A549 (cell line): ENCODE measurements at regions not wholly inside any gene's neighbourhood (a gene's known extent, or its start where the extent isn't known, plus 50 kb on each side); places are given as distances from the start of the nearest gene placed in this dataset.

Experiments
- CHD4 ChIP-seq: fragments of 200-600 bp; sonication (generic); IDR thresholded peaks from 2 replicates; pipeline ENCODE4 v1.6.1; 2016; ENCODE audit warnings: antibody characterized with exemption, mild to moderate bottlenecking, borderline replicate concordance
- EHMT2 ChIP-seq: fragments of 200-600 bp; sonication (generic); IDR thresholded peaks from 2 replicates; pipeline ENCODE4 v1.6.1; 2016; ENCODE audit warnings: antibody characterized with exemption, low read depth, mild to moderate bottlenecking, moderate library complexity
- JUN ChIP-seq, 2 experiments: fragments of >200 bp; sonication (Bioruptor Twin); formaldehyde crosslinking; IDR thresholded peaks; 2 replicates in 1 of 2; 3 replicates in 1 of 2; pipeline ENCODE4 v1.6.1; 2016 to 2017
- MAFK ChIP-seq: fragments of 450-650 bp; IDR thresholded peaks from 2 replicates; pipeline ENCODE4 v1.6.1; 2014; ENCODE audit not compliant: partially characterized antibody
- MYC ChIP-seq: IDR thresholded peaks from 2 replicates; pipeline ENCODE4 v1.6.1; 2012; ENCODE audit warnings: mild to moderate bottlenecking, inconsistent platforms, low read length, improper control_type of control experiment, borderline replicate concordance
- POLR2A ChIP-seq: IDR thresholded peaks from 2 replicates; pipeline ENCODE4 v1.6.1; 2012; ENCODE audit warnings: mild to moderate bottlenecking, low read length
- RFX5 ChIP-seq: fragments of 450-650 bp; IDR thresholded peaks from 2 replicates; pipeline ENCODE4 v1.7.1; 2014; ENCODE audit warnings: antibody characterized with exemption, mild to moderate bottlenecking, moderate library complexity
- RNF2 ChIP-seq: fragments of 200-600 bp; sonication (generic); IDR thresholded peaks from 2 replicates; pipeline ENCODE4 v1.6.1; 2016; ENCODE audit warnings: low read depth, mild to moderate bottlenecking, antibody characterized with exemption, moderate library complexity, borderline replicate concordance
- TF ChIP-seq, protein P1 (sequence below): fragments of >200 bp; sonication (Bioruptor Twin); formaldehyde crosslinking; IDR thresholded peaks from 3 replicates; pipeline ENCODE4 v1.5.1; 2016

DNA sequence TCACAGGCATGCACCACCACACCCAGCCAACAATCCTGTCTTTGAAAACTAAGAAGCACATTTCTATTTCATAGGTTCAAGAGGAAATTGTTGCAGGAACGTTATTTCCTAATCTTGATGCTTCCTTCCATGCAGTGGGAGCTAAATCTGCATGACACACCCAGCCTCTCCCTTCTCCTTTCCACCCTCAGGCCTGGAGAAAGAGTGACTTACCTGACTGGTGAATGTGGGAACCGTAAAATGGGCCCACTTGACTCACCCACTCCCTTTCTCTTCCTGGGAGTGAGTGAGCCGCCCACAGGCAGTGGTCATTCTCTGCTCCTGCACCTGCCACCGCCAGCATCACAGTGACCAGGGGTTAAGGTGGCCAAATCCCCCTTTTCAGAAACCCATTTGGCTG is 78.2 kb downstream of the C9orf50 start:
- TF ChIP-seq, protein P1, sequence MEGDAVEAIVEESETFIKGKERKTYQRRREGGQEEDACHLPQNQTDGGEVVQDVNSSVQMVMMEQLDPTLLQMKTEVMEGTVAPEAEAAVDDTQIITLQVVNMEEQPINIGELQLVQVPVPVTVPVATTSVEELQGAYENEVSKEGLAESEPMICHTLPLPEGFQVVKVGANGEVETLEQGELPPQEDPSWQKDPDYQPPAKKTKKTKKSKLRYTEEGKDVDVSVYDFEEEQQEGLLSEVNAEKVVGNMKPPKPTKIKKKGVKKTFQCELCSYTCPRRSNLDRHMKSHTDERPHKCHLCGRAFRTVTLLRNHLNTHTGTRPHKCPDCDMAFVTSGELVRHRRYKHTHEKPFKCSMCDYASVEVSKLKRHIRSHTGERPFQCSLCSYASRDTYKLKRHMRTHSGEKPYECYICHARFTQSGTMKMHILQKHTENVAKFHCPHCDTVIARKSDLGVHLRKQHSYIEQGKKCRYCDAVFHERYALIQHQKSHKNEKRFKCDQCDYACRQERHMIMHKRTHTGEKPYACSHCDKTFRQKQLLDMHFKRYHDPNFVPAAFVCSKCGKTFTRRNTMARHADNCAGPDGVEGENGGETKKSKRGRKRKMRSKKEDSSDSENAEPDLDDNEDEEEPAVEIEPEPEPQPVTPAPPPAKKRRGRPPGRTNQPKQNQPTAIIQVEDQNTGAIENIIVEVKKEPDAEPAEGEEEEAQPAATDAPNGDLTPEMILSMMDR: no peak
- TF ChIP-seq MAFK (no peak), EHMT2 (no peak), MYC (no peak), POLR2A (no peak), JUN (IDR thresholded peaks at IDR 0.05) (no peak), CHD4 (no peak), RNF2 (no peak), RFX5 (no peak)
